Esophagus muscularis mucosa (tissue), 4 donors: ENCODE measurements at regions not wholly inside any gene's neighbourhood (a gene's known extent, or its start where the extent isn't known, plus 50 kb on each side); places are given as distances from the start of the nearest gene placed in this dataset.

Experiments used
- EP300 ChIP-seq: sonication (generic); formaldehyde crosslinking; IDR thresholded peaks from one replicate; pipeline ENCODE4 v1.6.1; 2017; ENCODE audit warnings: antibody characterized with exemption
- POLR2A ChIP-seq: fragments of 450-650 bp; IDR thresholded peaks from one replicate; pipeline ENCODE4 v1.6.1; 2017; ENCODE audit warnings: antibody characterized with exemption, moderate library complexity, mild to moderate bottlenecking, low read depth
- POLR2AphosphoS5 ChIP-seq, 2 donors: sonication (generic); formaldehyde crosslinking; IDR thresholded peaks; one replicate each; pipeline ENCODE4 v1.6.1; 2017; ENCODE audit warnings: antibody characterized with exemption in 2 of 2
- TF ChIP-seq, protein P1 (sequence below), 3 experiments: fragments of 200-600 bp in 2 of 3; fragments of 450-650 bp in 1 of 3; sonication (generic) in 2 of 3; IDR thresholded peaks; one replicate each; pipeline ENCODE4 v1.5.1; 2017 to 2019; ENCODE audit warnings: antibody characterized with exemption in 3 of 3, mild to moderate bottlenecking in 2 of 3, moderate library complexity in 1 of 3

DNA sequence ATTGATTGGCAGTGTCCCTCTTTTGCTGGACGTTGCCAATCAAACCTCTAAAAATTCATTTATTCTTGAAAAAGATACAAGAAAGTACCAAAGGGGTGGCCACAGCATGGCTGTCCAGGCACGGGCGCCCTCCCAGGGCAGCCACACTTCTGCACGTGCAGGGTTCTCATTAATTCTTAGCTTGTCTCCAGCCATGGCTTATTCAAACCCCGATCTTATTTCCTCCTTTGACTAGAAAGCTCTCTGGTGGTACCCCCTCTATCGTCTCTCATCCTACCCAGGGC, 123.9 kb downstream of the CTTN start:
- TF ChIP-seq, protein P1, sequence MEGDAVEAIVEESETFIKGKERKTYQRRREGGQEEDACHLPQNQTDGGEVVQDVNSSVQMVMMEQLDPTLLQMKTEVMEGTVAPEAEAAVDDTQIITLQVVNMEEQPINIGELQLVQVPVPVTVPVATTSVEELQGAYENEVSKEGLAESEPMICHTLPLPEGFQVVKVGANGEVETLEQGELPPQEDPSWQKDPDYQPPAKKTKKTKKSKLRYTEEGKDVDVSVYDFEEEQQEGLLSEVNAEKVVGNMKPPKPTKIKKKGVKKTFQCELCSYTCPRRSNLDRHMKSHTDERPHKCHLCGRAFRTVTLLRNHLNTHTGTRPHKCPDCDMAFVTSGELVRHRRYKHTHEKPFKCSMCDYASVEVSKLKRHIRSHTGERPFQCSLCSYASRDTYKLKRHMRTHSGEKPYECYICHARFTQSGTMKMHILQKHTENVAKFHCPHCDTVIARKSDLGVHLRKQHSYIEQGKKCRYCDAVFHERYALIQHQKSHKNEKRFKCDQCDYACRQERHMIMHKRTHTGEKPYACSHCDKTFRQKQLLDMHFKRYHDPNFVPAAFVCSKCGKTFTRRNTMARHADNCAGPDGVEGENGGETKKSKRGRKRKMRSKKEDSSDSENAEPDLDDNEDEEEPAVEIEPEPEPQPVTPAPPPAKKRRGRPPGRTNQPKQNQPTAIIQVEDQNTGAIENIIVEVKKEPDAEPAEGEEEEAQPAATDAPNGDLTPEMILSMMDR (IDR thresholded peaks at IDR 0.05): no peak
- no peak for TF ChIP-seq POLR2A
- TF ChIP-seq POLR2AphosphoS5 (IDR thresholded peaks at IDR 0.05): no peak
- no peak for TF ChIP-seq EP300
